CD14-positive monocyte (primary cell): ENCODE measurements at regions not wholly inside any gene's neighbourhood (a gene's known extent, or its start where the extent isn't known, plus 50 kb on each side); places are given as distances from the start of the nearest gene placed in this dataset.
A peak's percentile ranks its signal among the peaks of the same experiment; 100 is the strongest.

Experiments used
- DNase-seq, 3 donors: peaks; one replicate each; pipeline ENCODE4 v3.0.0-alpha.2; 2011 to 2022
- H2AFZ ChIP-seq: 2 replicates; pipeline ENCODE4 v1.6.0; 2012; ENCODE audit warnings: mild to moderate bottlenecking, low read depth, low read length, inconsistent platforms; ENCODE audit not compliant: insufficient read depth, poor library complexity, severe bottlenecking
- H3K27ac ChIP-seq, 2 donors: 1 replicate in 1 of 2; 2 replicates in 1 of 2; pipeline ENCODE4 v1.5.1; 2012 to 2013; ENCODE audit warnings: low read length in 2 of 2, control low read depth in 1 of 2, inconsistent platforms in 1 of 2, low read depth in 1 of 2, mild to moderate bottlenecking in 1 of 2
- H3K27me3 ChIP-seq, 2 donors: one replicate each; pipeline versions ENCODE4 v1.6.0 to v1.6.1; 2011 to 2013; ENCODE audit warnings: low read length in 2 of 2; ENCODE audit not compliant: control insufficient read depth in 2 of 2, insufficient read depth in 2 of 2
- H3K36me3 ChIP-seq, 2 donors: replicated peaks in 1 of 2; 1 replicate in 1 of 2; 2 replicates in 1 of 2; pipeline versions ENCODE4 v1.5.1 to v1.6.1; 2012 to 2013; ENCODE audit warnings: low read length in 2 of 2, control low read depth in 1 of 2, inconsistent platforms in 1 of 2, mild to moderate bottlenecking in 1 of 2; ENCODE audit not compliant: insufficient read depth in 2 of 2, control insufficient read depth in 1 of 2
- H3K4me1 ChIP-seq, 2 donors: 1 replicate in 1 of 2; 2 replicates in 1 of 2; pipeline versions ENCODE4 v1.5.1 to v1.6.1; 2012 to 2013; ENCODE audit warnings: low read length in 2 of 2, control low read depth in 1 of 2, inconsistent platforms in 1 of 2, mild to moderate bottlenecking in 1 of 2, moderate library complexity in 1 of 2; ENCODE audit not compliant: insufficient read depth in 2 of 2, control insufficient read depth in 1 of 2
- H3K4me2 ChIP-seq: replicated peaks from 2 replicates; pipeline ENCODE3; 2012; ENCODE audit warnings: low read length, moderate library complexity, mild to moderate bottlenecking; ENCODE audit not compliant: poor library complexity, severe bottlenecking; ENCODE audit errors: extremely low read depth
- H3K4me3 ChIP-seq, 3 experiments: fragments of 200-600 bp in 1 of 3; sonication (generic) in 1 of 3; replicated peaks in 1 of 3; 1 replicate in 2 of 3; 2 replicates in 1 of 3; pipeline ENCODE4 v1.5.1; 2011 to 2013; ENCODE audit warnings: low read length in 3 of 3, mild to moderate bottlenecking in 3 of 3, control low read depth in 2 of 3, low read depth in 2 of 3, inconsistent platforms in 1 of 3, moderate library complexity in 1 of 3
- H3K79me2 ChIP-seq: 2 replicates; pipeline ENCODE4 v1.6.0; 2012; ENCODE audit warnings: mild to moderate bottlenecking, control low read depth, inconsistent platforms, low read length, moderate library complexity; ENCODE audit not compliant: insufficient read depth
- H3K9ac ChIP-seq: 2 replicates; pipeline ENCODE4 v1.6.0; 2017; ENCODE audit warnings: low read length, mild to moderate bottlenecking; ENCODE audit not compliant: insufficient read depth, poor library complexity, severe bottlenecking
- H3K9me3 ChIP-seq, 2 donors: replicated peaks in 1 of 2; 1 replicate in 1 of 2; 2 replicates in 1 of 2; pipeline versions ENCODE4 v1.5.1 to v1.6.1; 2012 to 2013; ENCODE audit warnings: low read length in 2 of 2, control low read depth in 1 of 2; ENCODE audit not compliant: control insufficient read depth in 1 of 2, insufficient read depth in 1 of 2
- H4K20me1 ChIP-seq: 2 replicates; pipeline ENCODE4 v1.6.0; 2012; ENCODE audit warnings: mild to moderate bottlenecking, low read length, control low read depth, moderate library complexity; ENCODE audit not compliant: insufficient read depth
- H3K27ac Mint-ChIP-seq, 7 donors: one replicate each; pipeline ENCODE4 v1.8.0; 2020; ENCODE audit warnings: mild to moderate bottlenecking in 7 of 7, mixed read lengths in 7 of 7, moderate library complexity in 6 of 7, inconsistent platforms in 2 of 7
- H3K27me3 Mint-ChIP-seq, 3 donors: one replicate each; pipeline ENCODE4 v1.8.0; 2021 to 2022; ENCODE audit warnings: low read depth in 3 of 3, mild to moderate bottlenecking in 3 of 3, mixed read lengths in 3 of 3, moderate library complexity in 3 of 3, inconsistent platforms in 1 of 3
- H3K36me3 Mint-ChIP-seq, 2 donors: one replicate each; pipeline ENCODE4 v1.8.0; 2020; ENCODE audit warnings: mixed read lengths in 2 of 2, inconsistent platforms in 1 of 2, mild to moderate bottlenecking in 1 of 2
- H3K4me1 Mint-ChIP-seq: one replicate; pipeline ENCODE4 v1.8.0; 2020; ENCODE audit warnings: mild to moderate bottlenecking, mixed read lengths
- H3K4me3 Mint-ChIP-seq, 2 donors: one replicate each; pipeline ENCODE4 v1.8.0; 2020; ENCODE audit warnings: mild to moderate bottlenecking in 2 of 2, mixed read lengths in 2 of 2, moderate library complexity in 1 of 2
- H3K9me3 Mint-ChIP-seq, 7 donors: one replicate each; pipeline ENCODE4 v1.8.0; 2020 to 2022; ENCODE audit warnings: mixed read lengths in 7 of 7, mild to moderate bottlenecking in 6 of 7, moderate library complexity in 6 of 7, inconsistent platforms in 2 of 7
- CTCF ChIP-seq: fragments of 200-600 bp; IDR thresholded peaks from one replicate; pipeline ENCODE4 v1.8.0; 2022; ENCODE audit warnings: antibody characterized with exemption, mild to moderate bottlenecking
- WGBS: methylation state at CpG from one replicate; pipeline ENCODE4 v1.1.5; 2013; ENCODE audit warnings: missing lambda C conversion rate; ENCODE audit not compliant: insufficient coverage; 5-methylcytosine and 5-hydroxymethylcytosine counted together
- intact Hi-C, 2 donors: fragments of 100-400 bp; cut with micrococcal nuclease; formaldehyde crosslinking; loops; one replicate each; pipeline versions ENCODE4 v1.15.0 to v1.15.1; 2023

GRCh38 chr20:53749499-53749898, 155.9 kb upstream of the ZNF217 start:
- no peak overlapping the region for H3K4me2 ChIP-seq
- H3K9ac ChIP-seq, result no peak overlapping the region
- DNase-seq, result no peak
- H3K27me3 ChIP-seq, result no peaks in the 10 kb centered on the region
- Mint-ChIP-seq H3K4me3 (no peak overlapping the region), H3K9me3 (no peaks in the 10 kb centered on the region), H3K27me3 (no peaks in the 10 kb centered on the region), H3K4me1 (peaks cover 33% of the 10 kb centered on the region), H3K36me3 (no peaks in the 10 kb centered on the region), H3K27ac (no peak overlapping the region)
- H3K4me1 ChIP-seq, result peaks cover 28 to 33% of the 10 kb centered on the region in 2 donors
- WGBS, result no CpG with 5 or more reads among the region's 1 CpG
- no peaks in the 10 kb centered on the region for H3K79me2 ChIP-seq
- H4K20me1 ChIP-seq, result no peaks in the 10 kb centered on the region
- no peak overlapping the region for H3K27ac ChIP-seq
- no peaks in the 10 kb centered on the region for H3K9me3 ChIP-seq
- intact Hi-C loops, result no loop called here
- TF ChIP-seq CTCF, result no peak
- no peak overlapping the region for H3K4me3 ChIP-seq
- no peak overlapping the region for H2AFZ ChIP-seq
- H3K36me3 ChIP-seq, result no peaks in the 10 kb centered on the region

- H3K27ac ChIP-seq, result no peak overlapping the region
- Mint-ChIP-seq H3K27ac (peak overlapping the region in 1 of 7 donors; percentile 18), H3K4me1 (peaks cover 30% of the 10 kb centered on the region), H3K9me3 (no peaks in the 10 kb centered on the region), H3K36me3 (no peaks in the 10 kb centered on the region), H3K4me3 (no peak overlapping the region), H3K27me3 (no peaks in the 10 kb centered on the region)
- H2AFZ ChIP-seq, result no peak overlapping the region
- no peak overlapping the region for H3K4me3 ChIP-seq
- no peak overlapping the region for H3K4me2 ChIP-seq
- intact Hi-C loops, result no loop called here
- H3K9me3 ChIP-seq, result no peaks in the 10 kb centered on the region
- H3K4me1 ChIP-seq, result peaks cover 27 to 33% of the 10 kb centered on the region in 2 donors
- no peak overlapping the region for H3K9ac ChIP-seq
- no peak for DNase-seq
- no peaks in the 10 kb centered on the region for H3K79me2 ChIP-seq
- H3K36me3 ChIP-seq, result no peaks in the 10 kb centered on the region
- H4K20me1 ChIP-seq, result no peaks in the 10 kb centered on the region
- 92% methylated on average over 2 of the region's 6 CpGs for WGBS
- no peak for TF ChIP-seq CTCF
- H3K27me3 ChIP-seq, result no peaks in the 10 kb centered on the region
These were observed 155.3 kb upstream of the ZNF217 start for GRCh38 chr20:53748821-53749421.
